Colonic mucosa (tissue), 4 donors: ENCODE measurements at regions not wholly inside any gene's neighbourhood (a gene's known extent, or its start where the extent isn't known, plus 50 kb on each side); places are given as distances from the start of the nearest gene placed in this dataset.

ENCODE experiments used
- DNase-seq: peaks from one replicate; pipeline ENCODE4 v3.0.0-alpha.2; 2020
- H3K27ac ChIP-seq: fragments of 200-600 bp; one replicate; pipeline ENCODE4 v1.8.0; 2021
- H3K27me3 ChIP-seq: fragments of 200-600 bp; one replicate; pipeline ENCODE4 v1.8.0; 2021
- H3K36me3 ChIP-seq: fragments of 200-600 bp; one replicate; pipeline ENCODE4 v1.8.0; 2021
- H3K4me1 ChIP-seq: fragments of 200-600 bp; one replicate; pipeline ENCODE4 v1.8.0; 2021; ENCODE audit warnings: mild to moderate bottlenecking
- H3K4me3 ChIP-seq: fragments of 200-600 bp; one replicate; pipeline ENCODE4 v1.8.0; 2021
- H3K9ac ChIP-seq, 2 donors: one replicate each; pipeline ENCODE4 v1.7.0; 2013; ENCODE audit warnings: control low read depth in 2 of 2, low read depth in 2 of 2, low read length in 2 of 2
- H3K9me3 ChIP-seq: fragments of 200-600 bp; one replicate; pipeline ENCODE4 v1.8.0; 2021
- intact Hi-C: fragments of 100-400 bp; cut with DNase I; formaldehyde crosslinking; loops from one replicate; pipeline ENCODE4 v1.14.1; 2022
- TF ChIP-seq, protein P1 (sequence below): fragments of 200-600 bp; IDR thresholded peaks from one replicate; pipeline ENCODE4 v1.8.0; 2022; ENCODE audit warnings: antibody characterized with exemption, mild to moderate bottlenecking
- donor health status: healthy.
- donor health status: DM: no; HTN: no; CAD: no.
- donor health status: DM: no; HTN: no; CAD: no.

DNA sequence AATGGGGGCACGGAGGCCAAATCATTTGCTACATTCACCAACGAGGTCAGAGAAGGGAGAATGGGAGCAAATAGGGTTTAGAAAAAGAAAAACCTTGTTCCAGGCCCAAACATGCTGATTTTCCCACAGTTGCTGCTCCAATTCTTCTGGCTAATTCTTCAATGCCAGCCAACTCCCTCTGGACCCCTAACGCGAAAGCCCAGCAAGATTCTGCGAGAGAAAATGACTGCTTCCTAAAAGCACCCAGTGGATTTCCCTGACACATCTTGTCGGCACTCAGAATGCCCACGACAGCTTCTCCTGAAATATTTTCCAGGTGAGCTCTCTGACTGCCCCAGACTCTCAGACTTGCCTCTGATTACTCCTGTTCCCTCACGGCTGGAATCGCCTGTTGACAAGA, 689.4 kb downstream of the MED13L start:
- no peaks in the 10 kb centered on the region for H3K9me3 ChIP-seq
- TF ChIP-seq, protein P1, sequence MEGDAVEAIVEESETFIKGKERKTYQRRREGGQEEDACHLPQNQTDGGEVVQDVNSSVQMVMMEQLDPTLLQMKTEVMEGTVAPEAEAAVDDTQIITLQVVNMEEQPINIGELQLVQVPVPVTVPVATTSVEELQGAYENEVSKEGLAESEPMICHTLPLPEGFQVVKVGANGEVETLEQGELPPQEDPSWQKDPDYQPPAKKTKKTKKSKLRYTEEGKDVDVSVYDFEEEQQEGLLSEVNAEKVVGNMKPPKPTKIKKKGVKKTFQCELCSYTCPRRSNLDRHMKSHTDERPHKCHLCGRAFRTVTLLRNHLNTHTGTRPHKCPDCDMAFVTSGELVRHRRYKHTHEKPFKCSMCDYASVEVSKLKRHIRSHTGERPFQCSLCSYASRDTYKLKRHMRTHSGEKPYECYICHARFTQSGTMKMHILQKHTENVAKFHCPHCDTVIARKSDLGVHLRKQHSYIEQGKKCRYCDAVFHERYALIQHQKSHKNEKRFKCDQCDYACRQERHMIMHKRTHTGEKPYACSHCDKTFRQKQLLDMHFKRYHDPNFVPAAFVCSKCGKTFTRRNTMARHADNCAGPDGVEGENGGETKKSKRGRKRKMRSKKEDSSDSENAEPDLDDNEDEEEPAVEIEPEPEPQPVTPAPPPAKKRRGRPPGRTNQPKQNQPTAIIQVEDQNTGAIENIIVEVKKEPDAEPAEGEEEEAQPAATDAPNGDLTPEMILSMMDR: no peak
- DNase-seq: no peak
- H3K36me3 ChIP-seq: no peaks in the 10 kb centered on the region
- H3K27me3 ChIP-seq: no peaks in the 10 kb centered on the region
- H3K9ac ChIP-seq: no peak overlapping the region
- H3K27ac ChIP-seq: no peak overlapping the region
- intact Hi-C loops: no loop called here
- H3K4me1 ChIP-seq: no peaks in the 10 kb centered on the region
- no peak overlapping the region for H3K4me3 ChIP-seq

DNA sequence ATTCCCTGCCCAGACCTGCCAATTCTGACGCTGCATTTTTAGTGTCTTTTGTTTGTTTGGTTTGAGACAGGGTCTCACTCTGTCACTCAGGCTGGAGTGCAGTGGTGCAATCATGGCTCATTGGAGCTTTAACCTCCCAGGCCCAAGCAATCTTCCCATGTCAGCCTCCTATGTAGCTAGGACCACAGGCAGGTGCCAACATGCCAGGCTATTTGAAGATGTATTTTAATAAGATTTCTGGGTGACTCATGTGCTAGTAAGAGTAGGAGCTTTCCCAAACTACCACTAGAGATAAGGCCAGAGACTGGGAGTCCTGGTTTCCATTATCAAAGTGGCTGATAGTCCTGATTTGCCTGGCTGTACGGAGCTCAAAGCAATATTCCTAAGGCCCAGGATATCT, 693.3 kb downstream of the MED13L start:
- no peaks in the 10 kb centered on the region for H3K36me3 ChIP-seq
- TF ChIP-seq, protein P1: no peak
- H3K4me1 ChIP-seq: no peaks in the 10 kb centered on the region
- H3K9ac ChIP-seq: no peak overlapping the region
- no peaks in the 10 kb centered on the region for H3K27me3 ChIP-seq
- H3K27ac ChIP-seq: no peak overlapping the region
- no peak overlapping the region for H3K4me3 ChIP-seq
- no peak for DNase-seq
- intact Hi-C loops: no loop called here
- no peaks in the 10 kb centered on the region for H3K9me3 ChIP-seq

DNA sequence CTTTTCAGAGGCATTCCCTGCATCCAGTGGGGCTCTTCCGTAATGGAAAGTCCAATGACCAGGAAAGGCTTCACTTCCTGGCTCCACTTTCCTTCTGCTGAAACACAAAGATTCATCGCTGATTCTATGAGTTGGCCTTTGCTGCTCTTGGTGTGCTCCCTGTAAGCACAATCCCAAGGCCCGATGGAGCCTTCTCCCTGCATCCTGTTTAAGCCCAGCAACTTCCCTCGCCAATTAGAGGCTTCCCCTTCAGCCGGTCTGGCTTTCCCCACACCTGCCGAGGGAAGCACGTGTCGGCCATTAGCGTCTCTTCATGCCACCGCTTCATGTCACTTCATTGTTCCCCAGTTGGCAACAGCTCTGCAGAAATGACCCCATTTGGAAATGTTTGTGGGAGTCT, 693.9 kb downstream of the MED13L start:
- intact Hi-C loops: no loop called here
- H3K36me3 ChIP-seq: no peaks in the 10 kb centered on the region
- no peak overlapping the region for H3K27ac ChIP-seq
- H3K9ac ChIP-seq: no peak overlapping the region
- no peak for DNase-seq
- no peaks in the 10 kb centered on the region for H3K9me3 ChIP-seq
- no peaks in the 10 kb centered on the region for H3K27me3 ChIP-seq
- TF ChIP-seq, protein P1: no peak
- H3K4me1 ChIP-seq: no peaks in the 10 kb centered on the region
- no peak overlapping the region for H3K4me3 ChIP-seq

DNA sequence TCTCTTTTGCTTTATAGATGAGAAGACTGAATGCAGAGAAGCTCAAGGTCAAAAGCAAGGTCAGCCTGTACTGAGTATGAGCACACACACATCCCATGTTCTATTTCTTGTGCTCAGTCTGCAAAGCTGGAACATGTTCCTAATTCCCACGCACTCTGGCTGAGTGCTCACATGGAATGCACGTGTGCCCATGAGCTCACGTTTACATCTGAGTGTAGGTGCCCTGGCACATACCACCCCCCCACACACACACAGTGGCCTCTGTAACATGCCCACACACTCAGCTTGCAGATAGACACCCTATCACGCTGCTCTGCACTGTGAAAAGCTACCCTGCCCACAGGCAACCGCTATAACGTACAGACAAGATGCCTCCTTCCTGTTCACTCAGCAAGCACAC, 700.1 kb downstream of the MED13L start:
- H3K4me1 ChIP-seq: no peaks in the 10 kb centered on the region
- DNase-seq: no peak
- H3K36me3 ChIP-seq: no peaks in the 10 kb centered on the region
- H3K4me3 ChIP-seq: no peak overlapping the region
- intact Hi-C loops: no loop called here
- no peak overlapping the region for H3K9ac ChIP-seq
- H3K27ac ChIP-seq: no peak overlapping the region
- no peaks in the 10 kb centered on the region for H3K27me3 ChIP-seq
- TF ChIP-seq, protein P1: no peak
- H3K9me3 ChIP-seq: no peaks in the 10 kb centered on the region

DNA sequence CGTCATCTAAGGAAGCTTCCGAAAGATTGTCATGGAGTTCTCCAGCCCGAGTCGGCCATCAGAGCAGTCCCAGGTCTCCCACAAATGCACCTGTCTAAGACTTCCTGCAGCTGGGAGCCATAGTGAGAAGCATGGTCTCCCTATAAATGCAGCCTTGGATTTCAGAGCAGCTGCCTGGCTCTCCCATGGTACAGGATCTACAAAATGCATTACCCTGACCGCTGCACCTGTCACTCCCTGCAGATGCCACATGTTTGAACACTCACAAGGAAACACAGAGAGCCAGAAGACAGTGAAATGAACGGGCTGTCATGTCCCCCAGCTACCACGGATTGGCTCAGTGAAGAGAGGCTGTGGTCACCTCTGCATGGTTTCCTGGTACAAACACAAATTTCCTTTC, 702.7 kb downstream of the MED13L start:
- Histone ChIP-seq H3K4me3 (no peak overlapping the region), H3K27ac (no peak overlapping the region), H3K4me1 (no peaks in the 10 kb centered on the region), H3K9me3 (no peaks in the 10 kb centered on the region), H3K27me3 (no peaks in the 10 kb centered on the region), H3K9ac (no peak overlapping the region), H3K36me3 (no peaks in the 10 kb centered on the region)
- intact Hi-C loops: no loop called here
- no peak for DNase-seq
- TF ChIP-seq, protein P1: no peak

DNA sequence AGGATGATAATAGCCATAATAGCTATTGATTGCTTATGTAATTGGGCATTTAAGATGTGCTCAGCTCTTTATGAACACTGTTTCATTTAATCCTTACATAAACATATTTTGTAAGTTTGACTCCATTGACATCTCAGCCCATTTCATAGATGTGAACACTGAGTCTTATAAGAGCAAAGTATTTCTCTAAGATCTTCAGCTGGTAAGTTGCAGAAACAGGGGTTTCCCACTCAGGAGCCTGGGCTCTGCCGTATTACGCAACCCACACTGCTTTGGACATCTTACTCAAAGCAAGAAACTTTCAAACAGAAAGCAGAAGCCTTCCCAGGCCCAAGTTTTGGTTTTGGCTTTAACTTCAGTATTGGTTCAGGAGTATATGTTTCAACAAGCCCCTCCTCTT, 705.1 kb downstream of the MED13L start:
- Histone ChIP-seq H3K4me3 (no peak overlapping the region), H3K27ac (no peak overlapping the region), H3K9me3 (no peaks in the 10 kb centered on the region), H3K27me3 (no peaks in the 10 kb centered on the region), H3K36me3 (no peaks in the 10 kb centered on the region), H3K9ac (no peak overlapping the region), H3K4me1 (peaks cover 3% of the 10 kb centered on the region)
- intact Hi-C loops: no loop called here
- DNase-seq: no peak
- TF ChIP-seq, protein P1: no peak
